ENCODE measurements at regions not wholly inside any gene's neighbourhood (a gene's known extent, or its start where the extent isn't known, plus 50 kb on each side); places are given as distances from the start of the nearest gene placed in this dataset.

DNA sequence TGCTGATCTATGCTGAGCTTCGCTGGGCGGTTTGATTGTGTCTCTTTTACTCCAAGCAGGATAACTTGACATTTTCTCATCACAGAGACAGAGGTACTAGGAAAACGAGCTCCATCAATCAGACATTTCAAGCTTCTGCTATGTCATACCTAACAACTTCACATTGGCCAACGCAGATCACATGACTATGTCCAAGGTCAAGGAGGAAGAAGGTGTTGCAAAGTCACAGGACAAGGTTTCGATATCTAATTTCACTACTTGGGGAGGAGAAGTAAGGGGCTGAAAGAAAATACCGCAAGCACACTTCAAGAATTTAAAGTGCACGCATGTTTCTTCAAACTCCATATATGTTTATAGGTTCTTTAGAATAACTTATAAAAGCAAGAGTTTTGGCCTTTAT is 425.8 kb downstream of the CHL1 start:
- TF ChIP-seq, protein P1, sequence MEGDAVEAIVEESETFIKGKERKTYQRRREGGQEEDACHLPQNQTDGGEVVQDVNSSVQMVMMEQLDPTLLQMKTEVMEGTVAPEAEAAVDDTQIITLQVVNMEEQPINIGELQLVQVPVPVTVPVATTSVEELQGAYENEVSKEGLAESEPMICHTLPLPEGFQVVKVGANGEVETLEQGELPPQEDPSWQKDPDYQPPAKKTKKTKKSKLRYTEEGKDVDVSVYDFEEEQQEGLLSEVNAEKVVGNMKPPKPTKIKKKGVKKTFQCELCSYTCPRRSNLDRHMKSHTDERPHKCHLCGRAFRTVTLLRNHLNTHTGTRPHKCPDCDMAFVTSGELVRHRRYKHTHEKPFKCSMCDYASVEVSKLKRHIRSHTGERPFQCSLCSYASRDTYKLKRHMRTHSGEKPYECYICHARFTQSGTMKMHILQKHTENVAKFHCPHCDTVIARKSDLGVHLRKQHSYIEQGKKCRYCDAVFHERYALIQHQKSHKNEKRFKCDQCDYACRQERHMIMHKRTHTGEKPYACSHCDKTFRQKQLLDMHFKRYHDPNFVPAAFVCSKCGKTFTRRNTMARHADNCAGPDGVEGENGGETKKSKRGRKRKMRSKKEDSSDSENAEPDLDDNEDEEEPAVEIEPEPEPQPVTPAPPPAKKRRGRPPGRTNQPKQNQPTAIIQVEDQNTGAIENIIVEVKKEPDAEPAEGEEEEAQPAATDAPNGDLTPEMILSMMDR (conservative IDR thresholded peaks at IDR 0.05; ENCODE audit: low read depth, low read length): no peak
- TF ChIP-seq EZH2 (IDR thresholded peaks at IDR 0.05; ENCODE audit: borderline replicate concordance, low read depth, low read length, poor library complexity, severe bottlenecking): no peak
